ENCODE measurements at regions not wholly inside any gene's neighbourhood (a gene's known extent, or its start where the extent isn't known, plus 50 kb on each side); places are given as distances from the start of the nearest gene placed in this dataset.

- no peak for TF ChIP-seq RAD21 (IDR thresholded peaks at IDR 0.05)
- TF ChIP-seq, protein P1, sequence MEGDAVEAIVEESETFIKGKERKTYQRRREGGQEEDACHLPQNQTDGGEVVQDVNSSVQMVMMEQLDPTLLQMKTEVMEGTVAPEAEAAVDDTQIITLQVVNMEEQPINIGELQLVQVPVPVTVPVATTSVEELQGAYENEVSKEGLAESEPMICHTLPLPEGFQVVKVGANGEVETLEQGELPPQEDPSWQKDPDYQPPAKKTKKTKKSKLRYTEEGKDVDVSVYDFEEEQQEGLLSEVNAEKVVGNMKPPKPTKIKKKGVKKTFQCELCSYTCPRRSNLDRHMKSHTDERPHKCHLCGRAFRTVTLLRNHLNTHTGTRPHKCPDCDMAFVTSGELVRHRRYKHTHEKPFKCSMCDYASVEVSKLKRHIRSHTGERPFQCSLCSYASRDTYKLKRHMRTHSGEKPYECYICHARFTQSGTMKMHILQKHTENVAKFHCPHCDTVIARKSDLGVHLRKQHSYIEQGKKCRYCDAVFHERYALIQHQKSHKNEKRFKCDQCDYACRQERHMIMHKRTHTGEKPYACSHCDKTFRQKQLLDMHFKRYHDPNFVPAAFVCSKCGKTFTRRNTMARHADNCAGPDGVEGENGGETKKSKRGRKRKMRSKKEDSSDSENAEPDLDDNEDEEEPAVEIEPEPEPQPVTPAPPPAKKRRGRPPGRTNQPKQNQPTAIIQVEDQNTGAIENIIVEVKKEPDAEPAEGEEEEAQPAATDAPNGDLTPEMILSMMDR (IDR thresholded peaks at IDR 0.05; ENCODE audit: low read depth, low read length, missing input control), result no peak
- TF ChIP-seq, protein P2, sequence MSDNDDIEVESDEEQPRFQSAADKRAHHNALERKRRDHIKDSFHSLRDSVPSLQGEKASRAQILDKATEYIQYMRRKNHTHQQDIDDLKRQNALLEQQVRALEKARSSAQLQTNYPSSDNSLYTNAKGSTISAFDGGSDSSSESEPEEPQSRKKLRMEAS (IDR thresholded peaks at IDR 0.05), result no peak
- TF ChIP-seq GABPA (IDR thresholded peaks at IDR 0.05 in 1 of 2, conservative IDR thresholded peaks at IDR 0.05 in 1 of 2), result no peak
- no peak for TF ChIP-seq TAF1 (conservative IDR thresholded peaks at IDR 0.05)
- TF ChIP-seq NR2F2 (IDR thresholded peaks at IDR 0.05), result no peak
- TF ChIP-seq REST (IDR thresholded peaks at IDR 0.05), result no peak
Measured at GRCh38 chr21:32886339-32886738, 114.8 kb upstream of the PAXBP1 start.
